ENCODE measurements at regions not wholly inside any gene's neighbourhood (a gene's known extent, or its start where the extent isn't known, plus 50 kb on each side); places are given as distances from the start of the nearest gene placed in this dataset.

DNA sequence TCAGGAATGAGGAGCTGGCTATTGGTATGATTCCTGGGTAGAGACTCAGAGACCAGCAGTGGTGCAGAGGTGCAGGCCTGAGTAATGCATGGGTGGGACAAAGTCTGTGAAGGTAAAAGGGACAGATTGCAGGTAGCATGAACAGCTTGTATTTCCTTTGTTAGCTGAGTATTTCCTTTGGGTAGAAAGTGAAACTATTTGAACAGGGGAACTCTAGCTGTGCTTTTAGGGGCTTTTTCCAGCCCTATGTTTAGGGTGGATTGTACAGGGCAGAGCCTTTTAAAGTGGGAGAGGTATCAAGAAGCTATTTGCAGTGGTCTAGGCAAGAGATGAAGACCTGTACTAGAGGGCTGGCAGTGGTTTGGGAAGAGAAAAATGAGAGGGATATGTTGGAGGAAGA is 739.9 kb downstream of the REEP3 start:
- DNase-seq: no peak

DNA sequence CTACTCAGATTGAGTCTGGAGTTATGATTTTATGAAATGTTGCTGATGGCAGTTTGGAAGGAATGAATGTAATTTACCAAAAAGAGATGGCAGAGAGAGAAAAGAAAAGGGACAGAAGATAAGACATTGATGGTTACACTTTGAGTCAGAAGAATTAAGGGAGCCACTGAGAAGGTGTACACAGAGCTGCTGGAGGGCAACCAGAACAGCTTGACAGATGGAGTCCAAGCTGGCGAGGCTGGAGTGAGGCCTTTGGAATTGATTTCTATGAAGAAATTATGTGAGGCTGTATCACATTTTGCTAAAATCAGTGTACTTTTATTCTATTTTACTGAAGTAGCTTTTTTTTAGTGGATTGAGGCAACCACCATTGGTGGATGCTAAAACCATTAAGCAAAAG is 740.5 kb downstream of the REEP3 start:
- no peak for DNase-seq

DNA sequence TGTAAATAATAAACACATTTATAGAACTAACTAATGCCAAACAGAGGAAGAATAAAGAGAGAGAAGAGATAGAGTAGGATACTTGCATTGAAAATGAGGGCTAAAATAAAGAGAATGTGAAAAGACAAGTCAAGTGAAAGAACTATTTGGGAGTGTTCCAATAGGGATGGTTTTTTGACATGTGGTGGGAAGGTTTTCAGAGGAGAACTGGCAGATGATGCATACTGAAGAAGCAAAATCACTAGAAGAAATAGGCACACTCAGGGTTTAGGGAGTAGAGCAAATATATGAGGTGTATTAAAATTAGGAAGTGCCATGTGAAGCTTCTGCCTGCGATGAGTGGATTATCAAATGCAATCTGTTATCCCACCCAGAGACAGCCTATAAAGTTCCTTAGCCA is 744.8 kb downstream of the REEP3 start:
- no peak for DNase-seq

GRCh38 chr10:64271508-64271907 is 750.3 kb downstream of the REEP3 start:
- no peak for DNase-seq

DNA sequence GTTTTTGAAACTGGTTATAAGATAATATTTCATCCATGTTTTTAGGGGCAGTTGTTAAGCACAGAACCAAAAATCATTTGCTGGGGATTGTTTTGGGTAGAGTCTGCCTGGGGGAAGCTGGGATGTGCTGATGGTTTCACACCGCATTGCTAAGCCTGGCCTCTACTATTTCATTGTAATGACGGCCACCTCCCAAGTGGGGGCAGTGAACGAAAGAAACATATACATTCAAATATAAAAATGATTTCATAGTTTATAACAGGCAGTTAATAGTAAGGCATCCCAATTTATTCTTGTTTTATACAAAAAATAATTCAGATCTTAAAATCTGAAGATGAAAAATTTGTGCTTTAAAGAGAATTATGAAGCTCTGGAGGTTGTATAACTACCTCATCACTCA is 750.8 kb downstream of the REEP3 start:
- DNase-seq: no peak

- no peak for DNase-seq
These were observed 753.8 kb downstream of the REEP3 start for GRCh38 chr10:64275001-64275400.

DNA sequence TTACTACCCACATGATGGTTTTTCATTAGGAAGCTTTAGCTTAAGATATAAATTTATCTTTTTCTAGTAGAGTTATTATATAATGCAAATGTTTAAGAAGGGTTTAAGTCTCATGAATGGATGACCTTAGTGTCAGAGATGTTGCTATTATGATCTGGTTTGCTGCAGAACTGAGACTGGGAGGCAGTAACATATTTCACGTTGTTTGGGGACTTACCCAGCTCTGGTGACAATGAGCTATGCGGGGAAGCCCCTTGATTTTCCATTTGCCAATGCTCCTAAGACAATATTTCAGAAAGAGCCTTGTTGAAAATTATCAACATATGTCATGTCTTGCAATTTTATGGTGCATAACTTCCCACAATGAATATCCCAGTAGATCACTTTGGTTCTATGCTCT is 754.6 kb downstream of the REEP3 start:
- no peak for DNase-seq

- no peak for DNase-seq
These were observed 756.3 kb downstream of the REEP3 start for GRCh38 chr10:64277536-64277935.

- no peak for DNase-seq
These were observed 762.4 kb downstream of the REEP3 start for GRCh38 chr10:64283621-64284020.

- no peak for DNase-seq
These were observed 765.3 kb downstream of the REEP3 start for GRCh38 chr10:64286533-64286932.

DNA sequence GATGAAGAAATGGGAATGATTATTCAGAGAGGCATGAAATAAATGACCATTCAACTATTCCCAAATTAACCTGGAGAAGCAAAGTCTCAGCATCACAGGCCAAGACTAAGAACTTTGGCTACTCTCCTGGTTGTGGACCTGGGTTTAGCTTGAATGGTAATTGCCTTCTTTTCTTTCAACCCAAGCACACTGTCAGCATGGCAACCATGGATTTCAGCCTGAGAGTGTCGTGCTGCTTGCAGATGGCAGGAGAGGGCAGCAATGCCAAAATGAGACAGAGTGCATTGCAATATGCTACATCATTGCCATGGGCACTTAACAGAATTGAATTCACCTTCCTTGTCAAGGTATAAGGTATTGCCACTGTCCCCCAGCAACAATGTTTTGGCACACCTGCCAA is 767.2 kb downstream of the REEP3 start:
- no peak for DNase-seq

- DNase-seq: no peak
These were observed 782.4 kb downstream of the REEP3 start for GRCh38 chr10:64303566-64303965.

DNA sequence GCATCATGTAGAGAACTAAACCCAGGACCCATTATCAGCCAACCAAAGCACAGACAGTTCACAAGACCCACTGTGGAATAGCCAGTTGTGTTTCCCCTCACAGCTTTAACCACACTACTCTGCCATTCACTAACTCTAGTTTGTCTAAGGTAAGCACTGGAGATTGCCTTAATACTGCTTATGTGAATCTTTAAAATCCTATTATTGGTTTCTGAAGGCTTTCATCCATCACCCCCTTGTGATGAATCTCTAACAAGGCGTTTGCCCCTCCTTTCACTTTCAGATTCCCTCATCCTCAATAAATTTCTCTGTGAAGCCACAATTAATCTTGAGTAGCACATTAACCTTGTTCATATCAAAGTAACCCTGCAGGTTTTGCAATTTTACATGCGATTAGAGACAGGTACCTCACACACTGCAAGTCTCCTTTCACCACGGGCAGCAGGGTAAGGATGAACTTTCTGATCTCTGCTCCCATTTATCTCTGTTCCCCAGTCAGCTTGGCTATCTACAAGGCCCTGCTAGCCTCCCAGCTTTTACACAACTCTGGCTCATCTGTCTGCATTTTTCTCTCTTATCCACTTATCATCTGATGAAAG is 785.6 kb downstream of the REEP3 start:
- peak; percentile 77 for DNase-seq

GRCh38 chr10:64312876-64313275 is 791.7 kb downstream of the REEP3 start:
- DNase-seq: peak; percentile 32

- no peak for DNase-seq
These were observed 792.8 kb downstream of the REEP3 start for GRCh38 chr10:64313967-64314366.

GRCh38 chr10:64316416-64316815 is 795.2 kb downstream of the REEP3 start:
- no peak for DNase-seq

GRCh38 chr10:64316833-64317232 is 795.6 kb downstream of the REEP3 start:
- peak; percentile 36 for DNase-seq

DNA sequence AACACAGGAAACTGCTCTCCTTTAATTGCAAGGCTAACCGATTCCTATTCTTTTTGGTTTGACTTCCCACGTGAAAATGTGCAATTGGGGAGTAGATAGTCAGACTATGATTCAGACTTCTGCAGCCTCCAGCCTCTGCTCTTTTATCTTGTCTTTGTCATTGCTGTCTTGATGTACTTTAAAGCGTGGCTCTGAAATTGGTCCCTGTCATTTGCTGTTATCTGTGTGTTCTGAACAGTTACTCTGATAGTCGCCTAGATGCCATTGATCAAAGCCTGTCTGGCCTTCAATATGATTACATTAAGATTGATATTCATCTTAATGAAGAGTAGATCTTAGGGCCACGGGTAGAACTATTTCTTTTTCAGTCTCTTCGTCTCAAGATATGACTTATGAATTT is 799.2 kb downstream of the REEP3 start:
- no peak for DNase-seq

GRCh38 chr10:64329510-64329909 is 808.3 kb downstream of the REEP3 start:
- DNase-seq: no peak

- DNase-seq: no peak
These were observed 811.4 kb downstream of the REEP3 start for GRCh38 chr10:64332551-64332950.

- DNase-seq: no peak
These were observed 812.9 kb downstream of the REEP3 start for GRCh38 chr10:64334084-64334483.

DNA sequence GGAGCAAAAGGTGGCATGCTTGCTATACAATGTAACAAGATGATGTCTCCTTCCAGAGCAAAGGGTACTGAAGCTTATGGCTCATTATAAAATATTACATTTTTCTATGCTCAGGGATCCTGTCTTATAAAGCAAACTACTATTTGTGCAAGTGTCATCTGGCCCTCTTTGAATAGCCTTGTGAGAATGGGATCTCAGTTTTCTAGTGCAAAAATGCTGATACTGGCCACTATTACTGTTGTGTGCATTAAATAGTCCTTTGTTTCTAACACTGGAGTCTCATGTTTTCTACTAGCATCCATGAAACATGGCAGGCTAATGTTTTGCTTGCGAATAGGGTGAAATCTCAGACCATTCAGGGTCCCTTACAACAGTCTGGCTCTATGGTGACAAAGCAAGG is 823.0 kb downstream of the REEP3 start:
- no peak for DNase-seq

- no peak for DNase-seq
These were observed 824.7 kb downstream of the REEP3 start for GRCh38 chr10:64345856-64346255.

DNA sequence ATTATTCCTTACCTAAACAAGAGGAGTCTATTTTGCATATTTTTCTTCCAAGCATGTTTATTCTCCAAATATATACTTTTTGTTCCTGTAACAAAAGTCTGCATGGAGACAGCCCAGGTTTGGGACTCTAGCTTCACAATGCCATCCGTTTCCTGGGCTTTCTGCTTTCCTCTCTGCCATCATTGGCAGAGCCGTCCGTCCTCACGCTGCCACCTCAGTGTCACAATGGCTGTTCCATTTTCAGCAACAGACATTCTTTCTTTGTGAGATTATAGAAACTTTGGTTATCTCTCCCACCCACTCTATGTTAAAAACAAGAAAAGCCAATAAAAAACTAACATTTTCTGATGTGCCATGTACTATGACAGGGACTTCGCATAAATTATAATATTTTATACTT is 825.2 kb downstream of the REEP3 start:
- no peak for DNase-seq

DNA sequence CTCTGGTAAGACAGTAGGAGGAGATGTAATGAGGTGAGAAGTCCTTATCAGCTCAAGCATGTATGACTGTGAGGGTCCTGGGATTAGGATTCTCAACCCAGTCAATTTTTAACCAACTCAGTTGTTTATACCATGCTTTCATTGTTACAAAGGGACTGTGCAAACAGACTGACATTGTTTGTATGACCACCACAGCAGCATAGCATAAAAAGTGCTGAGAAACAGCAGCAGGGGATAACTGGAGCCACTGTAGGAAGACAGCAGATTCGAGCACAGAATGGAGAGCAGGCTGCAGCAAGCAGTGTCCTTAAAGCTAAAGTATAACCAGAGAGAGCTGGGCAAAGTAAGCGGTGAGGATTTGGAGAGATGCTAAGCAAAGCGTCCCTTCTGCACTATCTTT is 829.5 kb downstream of the REEP3 start:
- DNase-seq: no peak

DNA sequence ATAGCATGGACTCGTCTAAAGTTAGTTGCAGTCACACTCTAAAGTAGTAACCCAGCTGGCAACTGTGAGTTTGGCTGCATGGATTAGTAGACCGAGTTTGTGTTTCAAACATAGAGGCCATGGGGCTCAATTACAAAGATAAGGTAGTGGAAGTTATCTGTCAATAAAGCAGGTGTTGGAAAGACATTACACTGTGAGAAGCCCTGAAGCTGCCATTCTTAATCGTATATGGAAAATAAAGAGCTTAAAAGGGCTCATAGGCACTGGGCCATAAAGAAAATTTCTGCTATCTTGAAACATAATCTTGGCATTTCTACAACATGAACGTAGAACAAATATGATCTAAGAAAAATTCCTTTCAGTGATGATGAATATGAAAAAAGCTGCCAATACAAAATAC is 837.7 kb downstream of the REEP3 start:
- peak; percentile 5 for DNase-seq

All from NCI-H82 (cell line).